ENCODE measurements at regions not wholly inside any gene's neighbourhood (a gene's known extent, or its start where the extent isn't known, plus 50 kb on each side); places are given as distances from the start of the nearest gene placed in this dataset.

- no peak for DNase-seq (ENCODE audit: low spot score)
These were observed 1165.2 kb upstream of the PRKX start for GRCh38 chrX:4878640-4879039.

- no peak for DNase-seq (ENCODE audit: low spot score)
These were observed 1162.8 kb upstream of the PRKX start for GRCh38 chrX:4876268-4876667.

GRCh38 chrX:4851534-4851933 lies 1138.1 kb upstream of the PRKX start:
- DNase-seq (ENCODE audit: low spot score) = no peak

DNA sequence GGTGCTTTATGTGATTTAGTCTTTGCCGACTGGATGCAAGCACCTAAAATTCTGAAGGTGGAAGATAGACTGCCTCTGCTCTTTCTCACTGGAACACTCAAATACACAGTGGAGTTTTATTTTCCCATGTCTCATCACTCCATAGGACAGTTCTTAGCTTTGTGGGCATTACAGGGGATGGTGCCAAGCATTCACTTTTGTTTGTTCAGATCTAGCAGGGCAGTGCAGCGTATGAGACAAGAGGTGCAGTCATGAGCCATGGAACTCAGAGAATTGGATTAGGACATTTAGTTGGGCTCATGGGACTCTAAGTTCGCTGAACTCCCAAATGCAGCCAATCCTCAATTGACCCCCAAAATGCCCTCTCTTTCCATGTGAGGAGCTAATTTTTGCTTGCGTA lies 1136.9 kb upstream of the PRKX start:
- peak; percentile 91 for DNase-seq (ENCODE audit: low spot score)

- DNase-seq (ENCODE audit: low spot score) = no peak
These were observed 1130.9 kb upstream of the PRKX start for GRCh38 chrX:4844376-4844775.

DNA sequence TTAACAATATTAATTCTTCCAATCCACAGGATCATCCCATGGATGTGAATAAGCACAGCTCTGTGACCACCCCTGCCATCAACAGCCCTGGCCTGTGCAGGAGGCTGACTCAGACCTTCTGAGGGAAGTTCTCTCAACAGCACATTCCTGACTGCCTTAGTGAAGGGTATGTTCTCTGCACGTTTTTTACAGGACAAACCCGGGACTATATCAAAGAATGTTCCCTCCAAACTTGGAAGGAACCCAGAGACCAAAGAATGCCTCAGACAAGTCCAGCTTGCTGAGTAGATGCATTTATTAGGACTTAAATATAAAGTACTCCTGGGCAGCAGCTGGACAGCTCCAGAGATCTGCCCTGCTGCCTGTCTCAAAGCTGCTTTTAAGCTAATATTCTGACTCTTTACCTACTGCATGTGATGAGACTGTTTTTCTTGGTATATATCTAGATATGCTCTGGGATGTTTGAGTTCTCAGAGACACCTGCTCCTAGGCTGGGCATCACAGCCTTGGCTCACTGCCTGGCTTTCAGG lies 1127.8 kb upstream of the PRKX start:
- DNase-seq (ENCODE audit: low spot score) = no peak

GRCh38 chrX:4831574-4831973 lies 1118.1 kb upstream of the PRKX start:
- DNase-seq (ENCODE audit: low spot score) = no peak

GRCh38 chrX:4830880-4831557 lies 1117.6 kb upstream of the PRKX start:
- no peak for DNase-seq (ENCODE audit: low spot score)

- DNase-seq (ENCODE audit: low spot score) = peak; percentile 20
These were observed 1112.1 kb upstream of the PRKX start for GRCh38 chrX:4825550-4825949.

DNA sequence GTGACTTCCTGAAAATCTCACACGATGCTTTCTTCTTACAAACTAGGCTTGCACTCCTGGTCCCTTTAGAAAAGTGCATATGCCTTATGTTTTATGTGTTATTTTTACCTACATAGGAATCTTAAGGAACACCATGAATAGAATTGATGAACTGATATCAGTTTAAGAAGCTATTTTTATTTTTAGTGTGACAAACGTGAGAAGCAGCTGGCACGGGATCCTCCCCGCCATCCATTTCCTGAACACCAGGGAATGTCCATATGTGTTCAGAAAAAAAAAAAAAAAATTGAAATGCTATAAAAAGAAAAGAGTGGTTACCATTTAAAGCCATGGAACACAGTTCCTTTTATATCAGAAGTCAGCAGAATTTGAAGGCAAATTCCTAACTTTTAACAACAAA lies 1096.1 kb upstream of the PRKX start:
- no peak for DNase-seq (ENCODE audit: low spot score)

DNA sequence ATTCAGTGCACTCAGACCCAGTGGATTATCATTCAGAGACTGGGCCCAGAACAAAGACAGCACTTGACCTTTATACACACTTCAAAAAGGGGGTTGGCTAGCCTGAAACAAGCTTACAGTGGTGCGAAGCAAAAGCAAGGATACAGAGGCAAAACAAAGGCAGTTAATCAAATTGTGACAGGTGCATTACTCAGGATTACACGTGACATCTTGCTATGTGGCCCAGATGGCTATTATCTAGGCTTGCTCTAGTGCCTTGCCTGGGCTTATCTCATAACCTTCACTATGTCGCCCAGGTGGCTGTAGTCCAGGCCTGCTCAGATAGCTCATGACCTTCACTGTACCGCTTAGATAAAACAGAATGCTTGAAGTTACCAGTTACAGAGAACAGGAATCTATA lies 1092.1 kb upstream of the PRKX start:
- DNase-seq (ENCODE audit: low spot score) = no peak

DNA sequence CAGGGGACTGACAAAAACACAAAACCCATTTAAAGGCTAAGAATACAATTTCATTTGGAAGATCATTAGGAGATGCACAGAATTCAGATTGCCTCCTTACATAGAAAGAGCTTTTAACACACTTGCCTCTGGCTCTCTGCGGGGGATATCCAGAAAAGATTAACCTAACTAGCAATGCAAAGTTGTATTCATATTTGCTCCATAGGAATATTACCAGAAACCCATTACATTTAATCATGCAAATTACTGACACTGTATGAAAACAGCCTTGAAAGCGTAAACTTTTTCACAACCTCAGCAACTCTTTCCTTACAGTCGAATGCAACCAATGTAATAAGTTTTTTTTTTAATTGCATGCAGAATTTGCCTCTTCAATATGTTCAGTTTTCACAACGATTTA lies 1087.3 kb upstream of the PRKX start:
- DNase-seq (ENCODE audit: low spot score) = no peak

GRCh38 chrX:4787971-4788370 lies 1074.5 kb upstream of the PRKX start:
- DNase-seq (ENCODE audit: low spot score) = no peak

DNA sequence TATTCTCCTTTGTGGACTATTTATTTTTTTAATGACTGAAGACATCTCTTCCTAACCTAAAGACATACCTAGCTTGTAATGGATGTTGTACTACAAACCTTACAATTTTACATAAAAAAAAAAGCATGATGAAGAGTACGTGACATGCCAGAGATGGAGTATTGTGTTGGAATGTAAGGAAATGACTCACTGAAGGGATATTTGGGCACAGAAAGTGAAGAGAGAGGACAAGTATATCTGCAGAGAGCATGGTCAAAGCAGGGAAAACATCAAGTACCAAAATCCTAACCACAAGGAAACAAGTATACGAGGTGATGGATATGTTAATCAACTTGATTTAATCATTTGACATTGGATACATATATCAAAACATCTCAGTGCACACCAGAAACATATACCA lies 1051.4 kb upstream of the PRKX start:
- no peak for DNase-seq (ENCODE audit: low spot score)

DNA sequence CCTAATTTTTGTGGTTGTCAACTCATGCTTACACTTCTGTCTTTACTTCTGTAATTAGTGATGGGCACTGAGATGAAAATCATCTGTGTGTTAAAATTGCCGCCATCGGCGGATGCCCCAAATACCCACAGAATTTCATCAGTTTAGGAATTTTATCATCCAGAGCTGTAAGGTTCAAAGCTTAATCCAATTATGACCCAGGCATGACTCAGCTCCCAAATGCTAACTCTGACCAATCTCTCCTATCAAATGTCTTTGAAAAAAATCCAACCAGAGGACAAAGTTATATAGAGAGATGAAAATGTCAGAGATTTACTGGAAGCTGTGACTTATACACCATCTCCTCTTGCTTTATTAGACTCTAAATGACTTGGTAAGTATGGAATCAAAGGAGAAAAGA lies 1048.7 kb upstream of the PRKX start:
- DNase-seq (ENCODE audit: low spot score) = no peak

DNA sequence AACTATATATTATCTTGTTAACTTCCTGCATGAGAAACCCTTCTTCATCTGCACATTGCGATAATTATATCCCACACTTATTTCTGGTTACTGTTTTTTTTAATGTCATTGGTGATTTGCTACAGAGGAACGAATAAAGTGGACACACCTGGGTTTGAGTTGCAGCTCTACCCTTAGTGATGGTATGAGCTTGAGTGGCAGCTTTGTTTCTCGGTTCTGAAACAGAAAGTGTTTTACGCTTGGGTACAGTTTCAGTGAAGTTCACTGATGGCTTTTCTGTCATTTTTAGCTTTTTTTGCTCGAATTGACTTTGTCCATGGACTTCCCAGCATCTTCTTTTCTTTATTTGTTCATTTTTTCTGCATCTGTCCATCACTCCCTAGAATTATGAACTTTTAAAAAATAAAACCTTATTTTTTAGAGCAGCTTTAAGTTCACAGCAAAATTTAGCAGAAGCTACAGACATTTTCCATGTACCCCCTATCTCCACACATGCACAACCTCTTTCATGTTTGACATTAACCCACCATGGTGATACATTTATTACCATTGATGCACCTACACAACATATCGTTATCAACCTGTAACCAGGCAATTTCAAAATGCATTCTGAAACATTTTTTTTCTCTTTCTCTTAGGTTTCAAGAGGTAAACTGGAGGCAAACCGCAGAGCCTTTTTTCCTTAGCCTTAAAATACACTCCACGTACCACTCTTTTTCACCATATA lies 1041.6 kb upstream of the PRKX start:
- DNase-seq (ENCODE audit: low spot score) = no peak

GRCh38 chrX:4741024-4741423 lies 1027.6 kb upstream of the PRKX start:
- no peak for DNase-seq (ENCODE audit: low spot score)

- no peak for DNase-seq (ENCODE audit: low spot score)
These were observed 1021.9 kb upstream of the PRKX start for GRCh38 chrX:4735299-4735698.

- DNase-seq (ENCODE audit: low spot score) = peak; percentile 8
These were observed 997.4 kb upstream of the PRKX start for GRCh38 chrX:4710618-4711433.

DNA sequence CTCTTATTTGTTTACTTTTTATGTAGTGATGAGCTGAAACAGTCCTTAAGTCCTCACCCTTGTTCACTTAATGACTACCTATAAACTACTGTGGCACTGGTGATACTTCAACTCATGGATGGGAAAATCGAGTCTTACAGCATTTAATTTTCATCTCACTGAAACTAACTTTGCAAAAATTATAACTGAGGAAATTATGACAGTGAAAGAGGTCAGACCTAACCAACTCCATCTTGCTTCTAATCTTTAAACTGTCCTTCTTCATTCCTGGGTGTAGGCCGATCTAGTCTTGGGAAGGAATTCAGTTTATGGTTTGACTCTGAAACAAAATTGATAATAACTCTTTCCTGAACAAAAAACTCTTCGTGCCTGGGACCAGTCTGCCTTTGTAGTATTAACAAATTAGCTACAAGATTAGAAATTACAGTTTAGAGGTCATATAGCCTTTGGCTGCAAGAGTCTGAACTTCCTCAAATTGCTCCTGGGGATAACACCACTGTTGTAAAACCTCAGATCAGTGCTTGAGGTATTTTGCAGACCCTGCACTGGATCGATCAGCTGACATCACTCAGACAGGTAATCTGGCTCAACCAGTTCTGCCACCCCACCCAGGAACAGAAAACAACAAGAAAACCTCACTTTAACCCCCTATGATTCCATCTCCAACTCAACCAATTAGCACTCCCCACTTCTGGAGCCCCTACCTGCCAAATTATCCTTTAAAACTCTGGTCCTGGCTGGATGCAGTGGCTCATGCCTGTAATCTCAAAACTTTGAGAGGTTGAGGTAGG lies 995.7 kb upstream of the PRKX start:
- DNase-seq (ENCODE audit: low spot score) = no peak

DNA sequence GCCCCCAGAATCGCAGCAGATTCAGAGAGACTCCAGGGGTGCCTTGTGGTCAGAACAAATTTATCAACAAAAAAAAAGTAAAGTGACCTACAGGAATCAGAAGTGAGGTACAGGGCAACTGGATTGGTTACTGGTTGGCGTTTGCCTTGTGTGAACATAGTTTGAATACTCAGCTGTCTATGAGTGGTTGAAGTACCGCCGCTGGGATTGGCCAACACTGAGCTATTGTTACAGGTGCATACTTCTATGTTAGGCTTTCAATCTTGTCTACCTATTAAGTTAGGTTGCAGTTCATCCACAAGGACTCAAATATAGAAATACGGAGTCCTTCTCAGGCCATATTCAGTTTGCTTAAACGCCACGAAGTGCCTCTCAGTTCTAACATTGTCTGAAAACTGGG lies 993.5 kb upstream of the PRKX start:
- DNase-seq (ENCODE audit: low spot score) = no peak

GRCh38 chrX:4690521-4690920 lies 977.1 kb upstream of the PRKX start:
- no peak for DNase-seq (ENCODE audit: low spot score)
